HepG2 (cell line): ENCODE measurements at regions not wholly inside any gene's neighbourhood (a gene's known extent, or its start where the extent isn't known, plus 50 kb on each side); places are given as distances from the start of the nearest gene placed in this dataset.
A peak's percentile ranks its signal among the peaks of the same experiment; 100 is the strongest.

Source experiments
- ATAC-seq: fragments of 200-7000 bp; cut with Tn5 transposase; 3 replicates; pipeline ENCODE4 v1.9.1; 2020; ENCODE audit warnings: mild to moderate bottlenecking, moderate library complexity
- BruUV-seq: library from RNA; stranded (reverse); fragments of 400-500 nt; replicated peaks from 2 replicates; lab custom pipeline; 2021; lab: Mats Ljungman, UMichigan
- CTCF ChIA-PET: fragments of 300-600 bp; formaldehyde crosslinking; extraction: SDS; loops from one replicate; lab custom pipeline; 2021; ENCODE audit warnings: low total read pairs, inconsistent platforms, low intra/inter-chr PET ratio; lab: Yijun Ruan, JAX
- POLR2A ChIA-PET: fragments of 350-600 bp; sonication (Branson Sonifier 250); formaldehyde crosslinking; loops from one replicate; lab custom pipeline; 2020; ENCODE audit warnings: antibody characterized with exemption, inconsistent platforms; lab: Yijun Ruan, JAX
- DNase-seq: peaks from one replicate; pipeline ENCODE4 v3.0.0-alpha.2; 2015; ENCODE audit warnings: low spot score
- FAIRE-seq: peaks from 3 replicates; lab custom pipeline; 2011; peaks lifted over from hg19 to GRCh38; lab: Jason Lieb, UNC
- H2AFZ ChIP-seq: one replicate; pipeline ENCODE4 v1.6.1; 2011; ENCODE audit warnings: low read length, inconsistent platforms
- H3K27ac ChIP-seq: fragments of 300-600 bp; 3 replicates; pipeline ENCODE4 v1.8.0; 2011; ENCODE audit warnings: mixed run types, mild to moderate bottlenecking, mixed read lengths, low read length, inconsistent platforms; ENCODE audit not compliant: insufficient read depth; ENCODE audit errors: extremely low read length
- H3K27me3 ChIP-seq, 2 experiments: fragments of 200-600 bp in 1 of 2; 2 replicates in 1 of 2; 3 replicates in 1 of 2; pipeline versions ENCODE4 v1.6.0 to v1.8.0; 2011; ENCODE audit warnings: low read length in 2 of 2, mild to moderate bottlenecking in 2 of 2, moderate library complexity in 2 of 2, inconsistent platforms in 1 of 2; ENCODE audit not compliant: insufficient read depth in 2 of 2, control insufficient read depth in 1 of 2
- H3K36me3 ChIP-seq, 2 experiments: fragments of 200-600 bp in 1 of 2; replicated peaks in 1 of 2; 2 replicates in 1 of 2; 3 replicates in 1 of 2; pipeline versions ENCODE4 v1.5.1 to v1.8.0; 2011; ENCODE audit warnings: low read length in 2 of 2, inconsistent platforms in 1 of 2; ENCODE audit not compliant: insufficient read depth in 2 of 2, control insufficient read depth in 1 of 2
- H3K4me1 ChIP-seq: 2 replicates; pipeline ENCODE4 v1.5.1; 2012; ENCODE audit warnings: low read length, inconsistent platforms; ENCODE audit not compliant: insufficient read depth
- H3K4me2 ChIP-seq: 2 replicates; pipeline ENCODE4 v1.6.0; 2011; ENCODE audit warnings: low read depth, low read length, inconsistent platforms
- H3K4me3 ChIP-seq, 3 experiments: fragments of 200-600 bp in 1 of 3; sonication (generic), shearing (Covaris generic) in 1 of 3; replicated peaks in 1 of 3; 2 replicates each; pipeline ENCODE4 v1.5.1; 2011 to 2016; ENCODE audit warnings: low read length in 3 of 3, inconsistent platforms in 2 of 3, low read depth in 2 of 3, mild to moderate bottlenecking in 2 of 3, control low read depth in 1 of 3, mixed read lengths in 1 of 3; ENCODE audit not compliant: insufficient read depth in 1 of 3
- H3K79me2 ChIP-seq: one replicate; pipeline ENCODE4 v1.6.1; 2011; ENCODE audit warnings: low read length, inconsistent platforms; ENCODE audit not compliant: insufficient read depth
- H3K9ac ChIP-seq: 2 replicates; pipeline ENCODE4 v1.6.0; 2011; ENCODE audit warnings: mild to moderate bottlenecking, low read depth, low read length, inconsistent platforms; ENCODE audit not compliant: insufficient read depth
- H3K9me3 ChIP-seq: 2 replicates; pipeline ENCODE4 v1.5.1; 2012; ENCODE audit warnings: mild to moderate bottlenecking, low read length
- H4K20me1 ChIP-seq: 2 replicates; pipeline ENCODE4 v1.6.0; 2011; ENCODE audit warnings: inconsistent platforms, mild to moderate bottlenecking, low read length, moderate library complexity; ENCODE audit not compliant: insufficient read depth
- FOXA1 ChIP-seq, 2 experiments: fragments of 450-650 bp in 1 of 2; sonication (generic) in 1 of 2; formaldehyde crosslinking in 1 of 2; IDR thresholded peaks; 2 replicates each; pipeline versions ENCODE4 v1.4.0 to v1.6.1; 2016 to 2020; ENCODE audit warnings: missing genetic modification reagents in 1 of 2
- FOXP4 ChIP-seq: sonication (generic); formaldehyde crosslinking; IDR thresholded peaks from 2 replicates; pipeline ENCODE4 v1.4.0; 2020; ENCODE audit warnings: missing genetic modification reagents
- KDM4B ChIP-seq: sonication (generic); formaldehyde crosslinking; IDR thresholded peaks from 2 replicates; pipeline ENCODE4 v1.4.0; 2020; ENCODE audit warnings: missing genetic modification reagents
- MBD4 ChIP-seq: IDR thresholded peaks from 2 replicates; pipeline ENCODE4 v1.6.1; 2012; ENCODE audit warnings: low read length, inconsistent platforms, borderline replicate concordance
- NR2F6 ChIP-seq, 2 experiments: IDR thresholded peaks; 2 replicates each; pipeline ENCODE4 v1.6.1; 2016; ENCODE audit warnings: antibody characterized with exemption in 1 of 2, mild to moderate bottlenecking in 1 of 2
- PAXIP1 ChIP-seq: sonication (generic); formaldehyde crosslinking; conservative IDR thresholded peaks from 2 replicates; pipeline ENCODE4 v1.4.0; 2020; ENCODE audit warnings: mild to moderate bottlenecking, missing genetic modification reagents, moderate library complexity
- ZIK1 ChIP-seq: sonication (generic); formaldehyde crosslinking; IDR thresholded peaks from 2 replicates; pipeline ENCODE4 v1.5.0; 2020; ENCODE audit warnings: mild to moderate bottlenecking, low read depth, missing genetic modification reagents, borderline replicate concordance
- WGBS: methylation state at CpG from one replicate; pipeline ENCODE4 v1.1.6; 2017; ENCODE audit warnings: low lambda C conversion rate; 5-methylcytosine and 5-hydroxymethylcytosine counted together
- in situ Hi-C: cut with HindIII; loops from 2 replicates; pipeline ENCODE4 v1.10.0; 2017; ENCODE audit warnings: low pct_unique_long_range_greater_than_20kb; ENCODE audit not compliant: extremely low pct_ligation_motif_present
- intact Hi-C: fragments of 100-400 bp; cut with micrococcal nuclease; formaldehyde crosslinking; loops from one replicate; pipeline ENCODE4 v1.10.0; 2022; ENCODE audit not compliant: unreplicated experiment

GRCh38 chr7:131224996-131225395 lies 102.7 kb upstream of the MKLN1 start:
- Histone ChIP-seq H4K20me1 (no peaks in the 10 kb centered on the region), H3K9me3 (no peaks in the 10 kb centered on the region), H3K36me3 (no peaks in the 10 kb centered on the region), H3K27me3 (no peaks in the 10 kb centered on the region), H3K79me2 (no peaks in the 10 kb centered on the region), H3K4me2 (peak overlapping the region; percentile 78; the same call in 1 of the 2 replicates), H2AFZ (no peak overlapping the region), H3K4me3 (no peak overlapping the region), H3K27ac (no peak overlapping the region), H3K4me1 (peaks cover 22% of the 10 kb centered on the region), H3K9ac (no peak overlapping the region)
- intact Hi-C loops: no loop called here
- DNase-seq (no peak), FAIRE-seq (no peak), ATAC-seq (no peak)
- BruUV-seq: no TSS peak
- CTCF ChIA-PET: no interaction called here
- POLR2A ChIA-PET: no interaction called here
- in situ Hi-C loops: no loop called here
- no peak for TF ChIP-seq FOXP4
- TF ChIP-seq PAXIP1: no peak
- no peak for TF ChIP-seq NR2F6 (IDR thresholded peaks at IDR 0.05)
- no peak for TF ChIP-seq NR2F6 (CRISPR knock-in tag; IDR thresholded peaks at IDR 0.05)
- no peak for TF ChIP-seq FOXA1 (IDR thresholded peaks at IDR 0.05)
- no peak for TF ChIP-seq FOXA1 (CRISPR knock-in tag; IDR thresholded peaks at IDR 0.05)
- no peak for TF ChIP-seq MBD4
- no peak for TF ChIP-seq ZIK1 (CRISPR knock-in tag)
- no peak for TF ChIP-seq KDM4B (CRISPR knock-in tag)
- 94% methylated on average over 5 of the region's 6 CpGs for WGBS
